ENCODE measurements at regions not wholly inside any gene's neighbourhood (a gene's known extent, or its start where the extent isn't known, plus 50 kb on each side); places are given as distances from the start of the nearest gene placed in this dataset.
"Not testable (repeated sequence)": the region's sequence is repeated elsewhere in the genome, so short reads cannot be mapped to it uniquely, and the experiment has no call there.

GRCh38 chr15:89031637-89032285 is 56.5 kb upstream of the ABHD2 start:
- H3K9ac ChIP-seq (replicated peaks in 1 of 4; ENCODE audit: extremely low read depth in 1 of 4, low read depth in 3 of 4, low read length in 3 of 4); H4K8ac ChIP-seq (ENCODE audit: extremely low read depth, insufficient read depth, low read length); H4K5ac ChIP-seq (ENCODE audit: insufficient read length, low read depth, low read length); H3K4me1 ChIP-seq (replicated peaks in 1 of 4; ENCODE audit: control insufficient read depth in 3 of 4, insufficient read depth in 4 of 4, low read length in 3 of 4); H3K4me3 ChIP-seq (ENCODE audit: extremely low read depth in 1 of 4, insufficient read depth in 2 of 4, low read depth in 3 of 4, low read length in 4 of 4); DNase-seq (ENCODE audit: low read depth in 1 of 2, low spot score in 2 of 2); H2BK5ac ChIP-seq (ENCODE audit: low read depth, low read length); H3K4ac ChIP-seq (replicated peaks; ENCODE audit: insufficient read length, low read depth, low read length); H2BK120ac ChIP-seq (replicated peaks; ENCODE audit: low read depth, low read length); H2BK20ac ChIP-seq (ENCODE audit: low read length); H3K9me3 ChIP-seq (ENCODE audit: insufficient read depth in 2 of 2, low read depth in 1 of 2, low read length in 1 of 2); H3K79me1 ChIP-seq (ENCODE audit: low read depth, low read length); H3K27me3 ChIP-seq (replicated peaks in 1 of 4; ENCODE audit: control insufficient read depth in 3 of 4, extremely low read depth in 1 of 4, insufficient read depth in 3 of 4, low read length in 3 of 4); H3K23ac ChIP-seq (ENCODE audit: insufficient read length); H3K56ac ChIP-seq (replicated peaks; ENCODE audit: insufficient read length, low read depth, low read length); H3K14ac ChIP-seq (ENCODE audit: insufficient read length); H2BK12ac ChIP-seq (ENCODE audit: low read depth, low read length); H4K20me1 ChIP-seq (replicated peaks in 1 of 2; ENCODE audit: control insufficient read depth in 1 of 2, insufficient read depth in 2 of 2, low read length in 2 of 2); H4K91ac ChIP-seq (replicated peaks; ENCODE audit: insufficient read length, low read length); H2AFZ ChIP-seq (ENCODE audit: low read length); H3K36me3 ChIP-seq (ENCODE audit: control insufficient read depth in 2 of 4, insufficient read depth in 4 of 4, low read length in 3 of 4); H3K18ac ChIP-seq (ENCODE audit: extremely low read depth, low read length); H3K79me2 ChIP-seq (ENCODE audit: control insufficient read depth in 1 of 2, insufficient read depth in 2 of 2, low read length in 2 of 2); H3K23me2 ChIP-seq (ENCODE audit: low read depth, low read length); H3K27ac ChIP-seq (ENCODE audit: low read depth, low read length); H3K4me2 ChIP-seq (ENCODE audit: insufficient read depth in 1 of 2, low read depth in 2 of 2, low read length in 2 of 2); H2BK15ac ChIP-seq (ENCODE audit: low read length); H2AK5ac ChIP-seq (ENCODE audit: low read depth, low read length); FAIRE-seq: not testable (repeated sequence)
- POLR2A ChIA-PET (ENCODE audit: partially characterized antibody) = interaction anchor here (1.1 to 2.1 kb wide), 5 partner anchors 10 to 136 kb away, joined by 3 to 8 read pairs (median 3); partner anchors contain the start of genes HAPLN3 and MFGE8
- 95% methylated on average over 47 of the region's 47 CpGs; no CpG with 5 or more reads in 1 of the 2 experiments for WGBS, 2 experiments (ENCODE audit: extremely low coverage in 1 of 2, insufficient coverage in 1 of 2, insufficient read length in 1 of 2, insufficient replicate concordance in 2 of 2, low coverage in 1 of 2, low lambda C conversion rate in 2 of 2, missing lambda C conversion rate in 1 of 2)
- CTCF ChIA-PET (ENCODE audit: partially characterized antibody) = interaction anchor here (0.7 to 1.6 kb wide), 9 partner anchors 9 to 153 kb away, joined by 3 to 5 read pairs (median 3); no protein-coding TSS in a partner anchor

Measured in H1 (cell line).